HG02884 (cell line): ENCODE measurements at regions not wholly inside any gene's neighbourhood (a gene's known extent, or its start where the extent isn't known, plus 50 kb on each side); places are given as distances from the start of the nearest gene placed in this dataset.
A peak's percentile ranks its signal among the peaks of the same experiment; 100 is the strongest.
"Not testable (repeated sequence)": the region's sequence is repeated elsewhere in the genome, so short reads cannot be mapped to it uniquely, and the experiment has no call there.

ENCODE experiments used
- ATAC-seq: cut with Tn5 transposase; IDR thresholded peaks from one replicate; pipeline ENCODE4 v1.9.1; 2021; ENCODE audit warnings: mild to moderate bottlenecking, moderate library complexity; ENCODE audit not compliant: unreplicated experiment

- ATAC-seq: no peak
Measured at GRCh38 chr17:36695082-36695481, 93.7 kb downstream of the MRM1 start.

GRCh38 chr17:36695710-36696109, 94.3 kb downstream of the MRM1 start:
- not testable (repeated sequence) for ATAC-seq

GRCh38 chr17:36696805-36697204, 95.4 kb downstream of the MRM1 start:
- ATAC-seq: no peak

- no peak for ATAC-seq
Measured at GRCh38 chr17:36697903-36698530, 96.6 kb downstream of the MRM1 start.

GRCh38 chr17:36701429-36702099, 100.2 kb downstream of the MRM1 start:
- no peak for ATAC-seq

- no peak for ATAC-seq
Measured at GRCh38 chr17:36702636-36703035, 101.3 kb downstream of the MRM1 start.

- ATAC-seq: no peak
Measured at GRCh38 chr17:36703860-36704266, 102.5 kb downstream of the MRM1 start.

- no peak for ATAC-seq
Measured at GRCh38 chr17:36705283-36705795, 104.0 kb downstream of the MRM1 start.

GRCh38 chr17:36705874-36706731, 104.7 kb downstream of the MRM1 start:
- no peak for ATAC-seq

GRCh38 chr17:36707904-36708303, 106.5 kb downstream of the MRM1 start:
- no peak for ATAC-seq

GRCh38 chr17:36714789-36715188, 113.4 kb downstream of the MRM1 start:
- ATAC-seq: no peak

- ATAC-seq: no peak
Measured at GRCh38 chr17:36715951-36716350, 114.6 kb downstream of the MRM1 start.

GRCh38 chr17:36717088-36717487, 115.7 kb downstream of the MRM1 start:
- no peak for ATAC-seq

GRCh38 chr17:36720131-36720530, 118.7 kb downstream of the MRM1 start:
- no peak for ATAC-seq

- peak; percentile 29 for ATAC-seq
Measured at GRCh38 chr17:36721560-36722120, 120.3 kb downstream of the MRM1 start.

GRCh38 chr17:36722121-36722902, 120.9 kb downstream of the MRM1 start:
- peak; percentile 55 for ATAC-seq

GRCh38 chr17:36722903-36723263, 121.5 kb downstream of the MRM1 start:
- no peak for ATAC-seq

- ATAC-seq: no peak
Measured at GRCh38 chr17:36723459-36724025, 122.2 kb downstream of the MRM1 start.

GRCh38 chr17:36726199-36726598, 124.8 kb downstream of the MRM1 start:
- no peak for ATAC-seq

- ATAC-seq: no peak
Measured at GRCh38 chr17:36727052-36727451, 125.7 kb downstream of the MRM1 start.
